ENCODE measurements at regions not wholly inside any gene's neighbourhood (a gene's known extent, or its start where the extent isn't known, plus 50 kb on each side); places are given as distances from the start of the nearest gene placed in this dataset.

DNA sequence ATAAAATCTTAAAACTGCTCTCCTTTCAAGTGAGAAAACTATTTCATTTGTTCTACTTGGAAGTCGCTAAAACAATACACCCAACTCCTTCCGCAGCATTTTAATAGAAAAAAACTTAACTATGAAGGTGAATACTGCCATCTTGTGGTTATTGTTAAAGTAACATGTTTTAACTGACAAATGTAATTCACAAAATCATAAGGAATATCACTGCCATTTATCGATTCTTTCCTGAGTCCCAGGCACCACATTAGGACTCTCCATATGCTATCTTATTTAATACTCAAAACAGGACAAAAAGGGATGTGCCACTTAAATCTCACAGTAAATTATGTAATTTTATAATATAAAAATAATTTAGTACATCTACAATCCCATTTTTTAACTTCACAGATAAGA, 130.5 kb upstream of the ITGA1 start:
- no peak overlapping the region for H3K4me3 ChIP-seq (ENCODE audit: low read depth, low read length)
- no peak for DNase-seq (ENCODE audit: low read depth)
- TF ChIP-seq, protein P1, sequence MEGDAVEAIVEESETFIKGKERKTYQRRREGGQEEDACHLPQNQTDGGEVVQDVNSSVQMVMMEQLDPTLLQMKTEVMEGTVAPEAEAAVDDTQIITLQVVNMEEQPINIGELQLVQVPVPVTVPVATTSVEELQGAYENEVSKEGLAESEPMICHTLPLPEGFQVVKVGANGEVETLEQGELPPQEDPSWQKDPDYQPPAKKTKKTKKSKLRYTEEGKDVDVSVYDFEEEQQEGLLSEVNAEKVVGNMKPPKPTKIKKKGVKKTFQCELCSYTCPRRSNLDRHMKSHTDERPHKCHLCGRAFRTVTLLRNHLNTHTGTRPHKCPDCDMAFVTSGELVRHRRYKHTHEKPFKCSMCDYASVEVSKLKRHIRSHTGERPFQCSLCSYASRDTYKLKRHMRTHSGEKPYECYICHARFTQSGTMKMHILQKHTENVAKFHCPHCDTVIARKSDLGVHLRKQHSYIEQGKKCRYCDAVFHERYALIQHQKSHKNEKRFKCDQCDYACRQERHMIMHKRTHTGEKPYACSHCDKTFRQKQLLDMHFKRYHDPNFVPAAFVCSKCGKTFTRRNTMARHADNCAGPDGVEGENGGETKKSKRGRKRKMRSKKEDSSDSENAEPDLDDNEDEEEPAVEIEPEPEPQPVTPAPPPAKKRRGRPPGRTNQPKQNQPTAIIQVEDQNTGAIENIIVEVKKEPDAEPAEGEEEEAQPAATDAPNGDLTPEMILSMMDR (conservative IDR thresholded peaks at IDR 0.05; ENCODE audit: low read depth, low read length) = peak; percentile 44

DNA sequence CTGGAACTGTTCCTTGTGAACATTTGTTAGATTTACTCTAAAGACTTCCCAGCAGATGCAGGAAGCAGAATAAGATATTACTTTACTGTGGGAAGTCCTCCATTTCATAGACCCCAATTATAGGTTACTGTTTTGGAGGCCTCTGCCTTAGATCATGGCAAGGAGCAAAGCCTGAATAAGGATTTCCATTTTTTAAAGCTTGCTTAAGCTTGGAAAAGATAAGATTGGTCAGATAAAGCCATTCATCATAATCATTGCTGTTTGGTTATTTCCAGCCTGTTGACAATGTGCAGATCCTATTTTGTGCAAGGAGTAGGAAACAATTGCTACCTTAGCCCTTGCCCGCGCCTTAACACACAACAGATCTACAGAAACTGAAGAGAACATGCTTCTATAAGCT, 129.5 kb upstream of the ITGA1 start:
- H3K4me3 ChIP-seq (ENCODE audit: low read depth, low read length) = no peak overlapping the region
- TF ChIP-seq, protein P1 (conservative IDR thresholded peaks at IDR 0.05; ENCODE audit: low read depth, low read length) = no peak
- DNase-seq (ENCODE audit: low read depth) = no peak

DNA sequence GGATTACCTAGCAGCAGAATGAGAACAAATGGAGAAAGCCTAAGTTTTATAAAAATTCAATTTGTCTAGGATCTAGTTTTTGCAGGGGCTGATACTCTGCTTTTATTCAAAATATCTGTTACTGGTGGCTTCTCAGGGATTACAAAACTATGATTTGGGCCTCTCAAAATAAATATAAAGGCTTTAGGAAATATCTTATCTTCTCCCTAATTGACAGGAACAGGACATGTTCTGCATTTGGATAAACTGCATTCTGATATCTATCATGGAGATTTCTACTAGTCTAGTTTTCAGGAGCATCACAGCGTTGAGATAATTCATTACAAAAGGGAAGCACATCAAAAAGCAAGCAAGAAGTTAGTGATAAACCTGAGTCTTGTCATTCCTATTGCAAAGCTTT, 127.1 kb upstream of the ITGA1 start:
- TF ChIP-seq, protein P1 (conservative IDR thresholded peaks at IDR 0.05; ENCODE audit: low read depth, low read length) = no peak
- DNase-seq (ENCODE audit: low read depth) = no peak

DNA sequence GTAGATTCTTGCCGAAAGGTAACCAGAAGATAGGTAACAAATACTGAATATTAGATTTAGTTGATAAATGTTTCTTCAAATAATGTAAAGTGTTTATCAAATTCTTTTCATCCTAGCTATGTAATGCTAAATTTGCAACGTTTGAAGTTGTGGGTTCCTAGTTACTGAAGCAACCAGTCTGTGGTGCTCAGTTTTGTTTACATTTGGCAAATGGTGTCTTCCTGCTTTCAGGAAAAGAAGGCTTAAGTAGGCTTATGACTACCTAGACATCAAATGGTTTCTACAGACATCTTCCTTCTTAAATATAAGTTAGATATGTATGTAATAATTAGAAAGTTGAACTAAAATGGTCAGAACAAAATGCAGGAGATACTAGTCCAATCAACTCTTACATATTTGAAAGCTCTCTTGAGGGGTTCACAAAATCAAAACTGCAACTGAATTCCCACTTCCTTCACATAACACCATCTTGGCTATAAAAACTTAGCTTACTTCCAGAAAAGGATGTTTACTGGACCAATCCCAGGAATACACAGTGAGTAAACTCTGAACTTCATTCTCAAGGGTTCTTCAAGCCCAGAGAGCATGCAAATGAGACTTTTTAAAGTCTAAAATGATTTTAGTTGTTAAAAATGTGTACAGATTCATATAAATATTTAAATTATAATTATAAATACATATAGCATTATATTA, 125.7 kb upstream of the ITGA1 start:
- TF ChIP-seq, protein P1 (conservative IDR thresholded peaks at IDR 0.05; ENCODE audit: low read depth, low read length) = no peak
- no peak overlapping the region for H3K4me3 ChIP-seq (ENCODE audit: low read depth, low read length)
- no peak for DNase-seq (ENCODE audit: low read depth)

More for the DNA sequence above, 127.1 kb upstream of the ITGA1 start:
- no peak overlapping the region for H3K4me3 ChIP-seq (ENCODE audit: low read depth, low read length)

DNA sequence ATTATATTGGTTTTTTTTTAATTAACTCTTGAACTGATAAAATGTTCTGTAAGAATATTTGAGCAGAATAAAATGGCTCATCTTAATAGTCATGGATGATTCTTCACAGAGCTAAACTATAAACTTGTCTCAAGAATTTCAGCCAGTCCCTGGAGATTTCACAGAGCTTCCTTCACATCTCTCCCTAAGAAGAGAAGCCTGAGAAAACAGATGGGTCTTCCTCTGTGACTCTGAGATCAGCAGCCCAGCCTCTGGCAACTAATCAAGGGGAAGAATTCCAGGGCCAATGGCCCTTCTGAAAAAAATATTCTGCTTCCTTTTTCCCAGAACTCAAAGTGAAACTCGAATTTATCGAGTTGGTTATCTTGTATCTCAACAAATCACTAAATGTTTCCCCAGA, 122.2 kb upstream of the ITGA1 start:
- DNase-seq (ENCODE audit: low read depth) = no peak
- TF ChIP-seq, protein P1 (conservative IDR thresholded peaks at IDR 0.05; ENCODE audit: low read depth, low read length) = no peak
- no peak overlapping the region for H3K4me3 ChIP-seq (ENCODE audit: low read depth, low read length)

DNA sequence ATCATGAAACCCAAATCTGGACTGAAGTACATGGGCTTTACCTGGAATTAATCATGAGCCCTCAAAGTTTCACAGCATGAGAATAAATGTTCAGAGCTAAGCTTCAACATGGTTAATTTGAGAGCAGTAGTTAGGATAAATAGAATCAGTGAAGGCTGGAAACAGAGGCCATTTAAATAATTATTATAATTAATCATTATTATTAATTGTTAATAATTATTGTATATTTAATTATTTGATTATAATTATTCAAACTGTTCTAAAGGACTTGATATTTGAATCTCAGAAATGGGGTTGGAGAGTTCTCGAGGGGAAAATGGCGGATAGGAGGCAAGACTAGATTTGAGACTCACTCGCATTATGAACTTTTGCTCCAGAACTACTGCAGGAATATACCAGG, 119.6 kb upstream of the ITGA1 start:
- TF ChIP-seq, protein P1 (conservative IDR thresholded peaks at IDR 0.05; ENCODE audit: low read depth, low read length) = no peak
- DNase-seq (ENCODE audit: low read depth) = no peak
- no peak overlapping the region for H3K4me3 ChIP-seq (ENCODE audit: low read depth, low read length)

DNA sequence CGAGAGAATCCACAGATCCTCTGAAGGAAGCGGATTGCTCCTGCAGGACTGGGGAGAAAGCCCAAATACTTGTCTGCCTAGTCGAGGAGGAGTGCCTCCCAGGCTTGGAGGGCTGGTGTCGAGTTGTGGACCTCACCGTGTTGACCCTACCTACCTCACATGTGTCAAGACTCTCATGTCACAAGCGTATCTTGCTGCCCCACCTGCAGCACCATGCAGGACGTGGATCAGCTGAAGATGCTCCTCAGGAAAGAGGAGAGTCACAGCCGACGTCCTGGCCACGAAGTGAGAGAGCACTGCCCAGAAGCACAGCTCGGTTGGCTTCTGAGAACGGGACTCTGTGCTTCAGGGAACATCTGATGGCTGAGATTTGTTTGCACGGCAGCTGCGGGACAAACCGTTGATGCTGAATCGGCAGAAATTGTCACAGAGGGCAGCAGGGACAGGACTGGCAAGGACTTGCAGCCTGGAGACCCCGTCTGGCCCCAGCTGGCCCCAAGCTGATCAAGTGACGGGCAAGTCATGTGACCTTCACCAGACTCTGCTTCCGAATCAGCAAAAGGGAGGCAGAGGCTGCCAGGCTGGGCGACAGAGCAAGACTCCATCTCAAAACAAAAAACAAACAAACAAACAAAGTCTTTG, 119.1 kb upstream of the ITGA1 start:
- TF ChIP-seq, protein P1 (conservative IDR thresholded peaks at IDR 0.05; ENCODE audit: low read depth, low read length) = no peak
- no peak overlapping the region for H3K4me3 ChIP-seq (ENCODE audit: low read depth, low read length)
- no peak for DNase-seq (ENCODE audit: low read depth)
